ENCODE measurements at regions not wholly inside any gene's neighbourhood (a gene's known extent, or its start where the extent isn't known, plus 50 kb on each side); places are given as distances from the start of the nearest gene placed in this dataset.

- ChIA-PET POLR2A (no interaction called here), CTCF (no interaction called here)
These were observed 648.3 kb upstream of the CFAP20DC start for GRCh38 chr3:59698091-59698490.

- CTCF ChIA-PET = no interaction called here
- POLR2A ChIA-PET = no interaction called here
These were observed 647.0 kb upstream of the CFAP20DC start for GRCh38 chr3:59696783-59697182.

GRCh38 chr3:59695860-59696259 lies 646.0 kb upstream of the CFAP20DC start:
- ChIA-PET CTCF (no interaction called here), POLR2A (no interaction called here)

- POLR2A ChIA-PET = no interaction called here
- CTCF ChIA-PET = no interaction called here
These were observed 642.3 kb upstream of the CFAP20DC start for GRCh38 chr3:59692117-59692516.

- ChIA-PET CTCF (no interaction called here), POLR2A (no interaction called here)
These were observed 641.1 kb upstream of the CFAP20DC start for GRCh38 chr3:59690886-59691285.

- ChIA-PET CTCF (no interaction called here), POLR2A (no interaction called here)
These were observed 638.8 kb upstream of the CFAP20DC start for GRCh38 chr3:59688636-59689035.

GRCh38 chr3:59685432-59685831 lies 635.6 kb upstream of the CFAP20DC start:
- CTCF ChIA-PET = no interaction called here
- POLR2A ChIA-PET = no interaction called here

GRCh38 chr3:59684766-59685165 lies 634.9 kb upstream of the CFAP20DC start:
- ChIA-PET CTCF (no interaction called here), POLR2A (no interaction called here)

GRCh38 chr3:59680919-59681318 lies 631.1 kb upstream of the CFAP20DC start:
- CTCF ChIA-PET = no interaction called here

GRCh38 chr3:59677747-59678702 lies 628.2 kb upstream of the CFAP20DC start:
- POLR2A ChIA-PET = interaction anchor here (0.6 kb wide), 1 partner anchor 458 kb away, joined by 7 read pairs; no protein-coding TSS in a partner anchor
- CTCF ChIA-PET = interaction anchor here (0.7 kb wide), 1 partner anchor 395 kb away, joined by 5 read pairs; no protein-coding TSS in a partner anchor

More at GRCh38 chr3:59680919-59681318, 631.1 kb upstream of the CFAP20DC start:
- POLR2A ChIA-PET = no interaction called here

GRCh38 chr3:59675495-59675894 lies 625.7 kb upstream of the CFAP20DC start:
- ChIA-PET CTCF (no interaction called here), POLR2A (no interaction called here)

- POLR2A ChIA-PET = no interaction called here
- CTCF ChIA-PET = no interaction called here
These were observed 613.4 kb upstream of the CFAP20DC start for GRCh38 chr3:59663076-59663850.

- ChIA-PET CTCF (no interaction called here), POLR2A (no interaction called here)
These were observed 611.2 kb upstream of the CFAP20DC start for GRCh38 chr3:59660852-59661625.

GRCh38 chr3:59660376-59660775 lies 610.6 kb upstream of the CFAP20DC start:
- POLR2A ChIA-PET = no interaction called here
- CTCF ChIA-PET = no interaction called here

- POLR2A ChIA-PET = no interaction called here
- CTCF ChIA-PET = no interaction called here
These were observed 609.9 kb upstream of the CFAP20DC start for GRCh38 chr3:59659755-59660154.

- CTCF ChIA-PET = no interaction called here
- POLR2A ChIA-PET = no interaction called here
These were observed 609.0 kb upstream of the CFAP20DC start for GRCh38 chr3:59658866-59659265.

GRCh38 chr3:59658274-59658673 lies 608.4 kb upstream of the CFAP20DC start:
- ChIA-PET POLR2A (no interaction called here), CTCF (no interaction called here)

- POLR2A ChIA-PET = no interaction called here
- CTCF ChIA-PET = interaction anchor here (0.7 kb wide), 1 partner anchor 183 kb away, joined by 3 read pairs; no protein-coding TSS in a partner anchor
These were observed 605.7 kb upstream of the CFAP20DC start for GRCh38 chr3:59655418-59656015.

- CTCF ChIA-PET = no interaction called here
- POLR2A ChIA-PET = no interaction called here
These were observed 604.9 kb upstream of the CFAP20DC start for GRCh38 chr3:59654480-59655417.

All from activated CD8-positive, alpha-beta memory T cell treated with anti-CD3 and anti-CD28 coated beads for 36 hours (primary cell).